ENCODE measurements at regions not wholly inside any gene's neighbourhood (a gene's known extent, or its start where the extent isn't known, plus 50 kb on each side); places are given as distances from the start of the nearest gene placed in this dataset.

DNA sequence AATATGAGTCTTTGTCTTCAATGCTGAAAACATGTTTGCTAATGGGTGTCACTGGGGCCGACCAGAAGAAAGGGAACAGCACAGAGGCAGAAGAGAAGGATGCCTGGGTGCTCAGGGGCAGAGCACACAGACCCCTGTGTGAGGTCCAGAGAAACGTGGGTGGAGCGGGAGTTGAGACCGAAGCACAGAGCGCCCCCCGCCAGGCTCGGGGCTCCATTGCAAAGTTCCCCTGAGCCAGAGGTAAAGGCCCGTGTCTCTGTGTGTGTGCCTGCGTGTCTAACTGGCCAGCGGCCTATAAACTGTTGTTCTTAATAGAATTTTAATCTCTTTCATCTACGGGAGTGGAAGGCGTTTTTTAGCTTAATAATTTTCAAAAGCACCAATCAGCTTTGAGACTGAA is 343.1 kb downstream of the TEX29 start:
- TF ChIP-seq CTCF (IDR thresholded peaks at IDR 0.05): no peak
- TF ChIP-seq ZFX (IDR thresholded peaks at IDR 0.05; ENCODE audit: borderline replicate concordance): no peak
